Ovary (tissue), 7 donors: ENCODE measurements at regions not wholly inside any gene's neighbourhood (a gene's known extent, or its start where the extent isn't known, plus 50 kb on each side); places are given as distances from the start of the nearest gene placed in this dataset.
A peak's percentile ranks its signal among the peaks of the same experiment; 100 is the strongest.

Source experiments
- DNase-seq, 5 donors: peaks; one replicate each; pipeline ENCODE4 v3.0.0-alpha.2; 2019 to 2020
- H3K27ac ChIP-seq, 2 donors: fragments of 200-600 bp; one replicate each; pipeline versions ENCODE4 v1.5.1 to v1.8.0; 2019 to 2022
- H3K27me3 ChIP-seq: fragments of 200-600 bp; one replicate; pipeline ENCODE4 v1.8.0; 2022
- H3K36me3 ChIP-seq: fragments of 200-600 bp; sonication (generic); one replicate; pipeline ENCODE4 v1.5.1; 2019
- H3K4me1 ChIP-seq: one replicate; pipeline ENCODE4 v1.8.1; 2013; ENCODE audit warnings: mild to moderate bottlenecking, moderate library complexity; ENCODE audit not compliant: insufficient read depth
- H3K4me3 ChIP-seq: fragments of 200-600 bp; sonication (generic); one replicate; pipeline ENCODE4 v1.5.1; 2017
- H3K9me3 ChIP-seq, 2 donors: fragments of 200-600 bp in 1 of 2; sonication (generic) in 1 of 2; one replicate each; pipeline versions ENCODE4 v1.5.1 to v1.8.1; 2013 to 2019; ENCODE audit warnings: mild to moderate bottlenecking in 1 of 2, moderate library complexity in 1 of 2
- CTCF ChIP-seq, 3 donors: fragments of 450-650 bp in 2 of 3; fragments of 200-600 bp in 1 of 3; IDR thresholded peaks; one replicate each; pipeline versions ENCODE4 v1.5.1 to v1.8.0; 2016 to 2022; ENCODE audit warnings: antibody characterized with exemption in 3 of 3, mild to moderate bottlenecking in 1 of 3
- EP300 ChIP-seq: sonication (generic); formaldehyde crosslinking; IDR thresholded peaks from one replicate; pipeline ENCODE4 v1.6.1; 2017; ENCODE audit warnings: antibody characterized with exemption
- POLR2A ChIP-seq: fragments of 450-650 bp; IDR thresholded peaks from one replicate; pipeline ENCODE4 v1.6.1; 2017; ENCODE audit warnings: antibody characterized with exemption, mild to moderate bottlenecking, moderate library complexity
- WGBS, 3 donors: extraction: QIAGEN DNeasy Blood & Tissue Kit in 1 of 3; methylation state at CpG; one replicate each; pipeline versions ENCODE4 v1.1.5 to v1.1.7; 2013 to 2017; 5-methylcytosine and 5-hydroxymethylcytosine counted together
- intact Hi-C, 4 donors: fragments of 100-400 bp; cut with DNase I; formaldehyde crosslinking; loops; one replicate each; pipeline versions ENCODE4 v1.11.0 to v1.15.1; 2022 to 2023
- donor health status: DM: no; HTN: no; CAD: no; lungs with moderate emphysema.
- donor health status: DM: no; HTN: no; CAD: no.
- donor health status: Bipolar disorder and iron deficiency.
- donor health status: DM: no; HTN: no; CAD: no.
- donor health status: DM: yes; HTN: yes; CAD: no.

DNA sequence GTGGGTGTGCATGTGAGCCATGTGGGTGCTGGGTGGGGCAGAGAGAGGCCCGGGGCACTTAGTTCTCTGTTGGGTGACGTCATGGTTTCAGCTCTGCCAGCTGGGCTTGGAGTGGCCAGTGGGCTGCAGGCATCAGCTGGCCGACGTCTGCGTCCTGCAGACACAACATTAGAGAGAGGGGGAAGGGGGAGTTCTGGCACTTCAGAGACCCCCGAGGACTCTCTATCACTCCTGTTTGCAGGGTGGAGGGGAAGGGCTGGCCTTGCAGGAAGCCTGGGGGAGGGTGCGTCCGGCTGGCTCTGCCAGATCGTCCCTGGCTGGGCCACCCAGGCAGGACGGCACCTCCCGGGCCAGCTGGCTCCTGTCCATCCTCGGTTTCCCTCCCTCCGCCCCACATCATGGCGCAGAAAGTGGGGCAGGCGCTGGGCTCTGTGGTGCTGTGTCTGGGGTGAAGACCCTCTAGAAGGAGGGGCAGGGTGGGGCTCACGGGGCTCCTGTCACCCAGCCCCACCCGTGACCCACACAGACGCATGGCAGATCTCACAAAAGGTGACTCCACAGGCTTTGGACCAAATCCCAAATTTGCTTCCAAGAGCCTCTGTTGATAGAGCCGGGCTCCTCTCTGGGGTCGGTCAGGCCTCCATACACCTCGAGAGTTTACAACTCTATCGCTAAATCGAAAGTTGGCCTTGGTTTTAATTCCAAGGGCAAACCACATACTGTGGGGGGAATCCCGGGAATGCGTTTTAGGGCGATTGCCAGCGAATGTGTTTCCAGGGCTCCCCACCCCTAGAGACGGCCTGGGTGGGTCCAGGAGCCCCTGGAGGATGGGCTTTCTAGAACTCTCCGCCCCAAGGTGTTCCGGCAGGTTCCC, 73.4 kb upstream of the TTC34 start:
- Histone ChIP-seq H3K27ac (no peak overlapping the region), H3K27me3 (no peaks in the 10 kb centered on the region), H3K36me3 (no peaks in the 10 kb centered on the region), H3K9me3 (peaks cover 0 to 4% of the 10 kb centered on the region in 2 donors), H3K4me1 (peaks cover 5% of the 10 kb centered on the region), H3K4me3 (no peak overlapping the region)
- 8 to 23% (median 8%) methylated on average over 26 to 30 of the region's 30 CpGs for WGBS, 3 donors
- DNase-seq, result peak in 2 of 5 donors; percentile 48 to 49
- intact Hi-C loops, result loop anchor here in 2 of 4 donors (5.0 to 10.0 kb wide), 2 partner anchors 540 to 547 kb away; no protein-coding TSS in a partner anchor
- TF ChIP-seq CTCF (IDR thresholded peaks at IDR 0.05), result no peak
- TF ChIP-seq EP300, result no peak
- TF ChIP-seq POLR2A, result no peak

DNA sequence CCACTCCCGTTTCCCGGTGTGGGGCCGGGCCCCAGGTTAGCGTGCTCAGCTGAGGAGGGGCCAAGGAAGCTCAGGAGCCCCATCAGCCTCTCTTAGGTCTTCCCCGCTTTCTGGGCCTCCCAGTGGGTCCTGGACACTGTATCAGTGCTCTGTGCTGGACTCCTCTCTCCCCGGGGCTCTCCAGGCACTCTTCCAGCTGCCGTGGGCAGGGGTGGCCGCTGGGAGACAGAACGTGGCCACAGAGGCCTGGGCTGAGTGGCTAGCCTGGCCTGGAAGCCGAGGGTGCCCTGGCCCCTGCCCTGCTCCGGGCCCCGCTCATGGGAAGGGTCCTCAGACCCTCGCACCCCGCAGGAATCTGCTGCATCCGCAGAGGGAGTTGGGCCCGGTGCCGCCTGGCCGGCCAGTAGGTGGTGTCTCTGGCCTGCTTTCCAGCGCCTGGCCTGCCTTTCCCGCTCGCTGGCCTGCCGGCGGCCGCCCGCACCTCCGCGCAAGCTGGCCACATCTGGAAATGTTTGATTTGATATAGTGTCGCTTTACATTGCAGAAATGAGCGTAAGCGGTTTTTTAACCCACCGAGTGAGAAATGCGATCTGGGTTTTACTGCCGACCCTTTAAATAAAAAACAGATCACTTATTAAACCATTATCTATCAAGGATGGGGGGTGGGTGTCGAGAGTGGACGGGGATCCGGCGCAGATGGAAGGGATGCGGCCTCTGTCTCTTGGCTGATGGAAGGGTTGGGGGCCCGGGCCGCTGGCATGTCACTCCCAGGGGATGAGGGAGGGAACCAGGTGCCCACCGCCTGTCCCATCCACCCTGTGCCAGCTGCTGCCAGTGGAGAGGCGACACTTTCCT, 74.4 kb upstream of the TTC34 start:
- intact Hi-C loops, result loop anchor here in 2 of 4 donors (5.0 to 10.0 kb wide), 2 partner anchors 539 to 546 kb away; no protein-coding TSS in a partner anchor
- no peak overlapping the region for H3K4me3 ChIP-seq
- H3K27me3 ChIP-seq, result no peaks in the 10 kb centered on the region
- H3K36me3 ChIP-seq, result no peaks in the 10 kb centered on the region
- H3K27ac ChIP-seq, result no peak overlapping the region
- DNase-seq, result peak in 4 of 5 donors; percentile 15 to 67 (median 48)
- TF ChIP-seq CTCF (IDR thresholded peaks at IDR 0.05) (peak in 1 of 3 donors; percentile 49), EP300 (no peak), POLR2A (no peak)
- H3K4me1 ChIP-seq, result peaks cover 5% of the 10 kb centered on the region
- peaks cover 0 to 3% of the 10 kb centered on the region in 2 donors for H3K9me3 ChIP-seq
- WGBS, 3 donors, result 19 to 20% (median 20%) methylated on average over 41 to 42 of the region's 42 CpGs

DNA sequence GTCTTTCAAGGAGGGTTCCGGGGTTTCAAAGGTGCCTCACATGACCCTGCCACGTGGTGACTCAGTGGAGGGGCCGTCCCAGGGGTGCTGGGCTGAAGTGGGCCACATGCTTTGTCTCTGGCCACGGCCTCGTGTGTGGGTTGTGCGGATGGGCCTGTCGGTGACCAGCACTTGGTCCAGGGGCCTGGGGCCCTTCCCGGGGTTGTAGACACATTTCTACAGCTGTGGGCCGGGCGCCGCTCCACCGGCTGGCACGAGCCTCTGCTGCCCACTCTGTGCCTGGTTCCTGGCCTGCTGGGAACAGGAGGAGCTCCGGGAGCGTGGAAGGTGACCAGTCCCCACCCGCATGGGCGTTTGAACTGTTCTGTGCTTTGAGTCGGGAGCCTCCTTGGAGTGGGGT, 75.4 kb upstream of the TTC34 start:
- 89 to 100% (median 89%) methylated on average over 4 to 18 of the region's 18 CpGs for WGBS, 3 donors
- intact Hi-C loops, result loop anchor here in 2 of 4 donors (5.0 to 10.0 kb wide), 2 partner anchors 538 to 545 kb away; no protein-coding TSS in a partner anchor

More for the DNA sequence above, 75.4 kb upstream of the TTC34 start:
- Histone ChIP-seq H3K27me3 (no peaks in the 10 kb centered on the region), H3K4me1 (peaks cover 5% of the 10 kb centered on the region), H3K9me3 (no peaks in the 10 kb centered on the region), H3K36me3 (no peaks in the 10 kb centered on the region), H3K27ac (no peak overlapping the region), H3K4me3 (no peak overlapping the region)
- TF ChIP-seq EP300 (no peak), POLR2A (no peak), CTCF (IDR thresholded peaks at IDR 0.05) (no peak)
- no peak for DNase-seq
